Natural killer cell (primary cell): ENCODE measurements at regions not wholly inside any gene's neighbourhood (a gene's known extent, or its start where the extent isn't known, plus 50 kb on each side); places are given as distances from the start of the nearest gene placed in this dataset.

Experiments
- ATAC-seq, 3 donors: fragments of 150-1000 bp in 2 of 3; fragments of 200-7000 bp in 1 of 3; cut with Tn5 transposase; 1 replicate in 1 of 3; 2 replicates in 2 of 3; pipeline ENCODE4 v1.10.0; 2021; ENCODE audit warnings: mild to moderate bottlenecking in 2 of 3, moderate library complexity in 2 of 3
- DNase-seq, 2 donors: peaks; one replicate each; pipeline versions ENCODE4 v3.0.0 to v3.0.0-alpha.2; 2013 to 2021; ENCODE audit warnings: mixed read lengths in 1 of 2
- H3K27ac ChIP-seq: one replicate; pipeline ENCODE4 v1.5.1; 2013; ENCODE audit warnings: mild to moderate bottlenecking, low read length
- H3K27me3 ChIP-seq: one replicate; pipeline ENCODE4 v1.6.1; 2013; ENCODE audit warnings: low read length; ENCODE audit not compliant: control insufficient read depth, insufficient read depth
- H3K36me3 ChIP-seq: one replicate; pipeline ENCODE4 v1.6.1; 2013; ENCODE audit warnings: low read length; ENCODE audit not compliant: control insufficient read depth, insufficient read depth
- H3K4me1 ChIP-seq: one replicate; pipeline ENCODE4 v1.6.1; 2013; ENCODE audit warnings: low read length; ENCODE audit not compliant: control insufficient read depth, insufficient read depth
- H3K4me3 ChIP-seq: one replicate; pipeline ENCODE4 v1.5.1; 2013; ENCODE audit warnings: low read length
- H3K9me3 ChIP-seq: one replicate; pipeline ENCODE4 v1.6.1; 2013; ENCODE audit warnings: low read length; ENCODE audit not compliant: control insufficient read depth, insufficient read depth
- H3K27ac Mint-ChIP-seq, 2 donors: one replicate each; pipeline ENCODE4 v1.8.0; 2022; ENCODE audit warnings: mild to moderate bottlenecking in 2 of 2, mixed read lengths in 2 of 2, moderate library complexity in 1 of 2
- H3K27me3 Mint-ChIP-seq, 2 donors: one replicate each; pipeline ENCODE4 v1.8.0; 2022; ENCODE audit warnings: low read depth in 2 of 2, mixed read lengths in 2 of 2
- H3K36me3 Mint-ChIP-seq: one replicate; pipeline ENCODE4 v1.8.0; 2022; ENCODE audit warnings: mixed read lengths
- H3K4me1 Mint-ChIP-seq, 2 donors: one replicate each; pipeline ENCODE4 v1.8.0; 2022; ENCODE audit warnings: mixed read lengths in 2 of 2
- H3K4me3 Mint-ChIP-seq: one replicate; pipeline ENCODE4 v1.8.0; 2022; ENCODE audit warnings: mild to moderate bottlenecking, moderate library complexity, mixed read lengths
- H3K9me3 Mint-ChIP-seq, 2 donors: one replicate each; pipeline ENCODE4 v1.8.0; 2022; ENCODE audit warnings: mixed read lengths in 2 of 2
- WGBS: methylation state at CpG from one replicate; pipeline ENCODE4 v1.1.7; 2013; ENCODE audit warnings: missing lambda C conversion rate; ENCODE audit not compliant: insufficient coverage; 5-methylcytosine and 5-hydroxymethylcytosine counted together
- intact Hi-C: fragments of 100-400 bp; cut with micrococcal nuclease; formaldehyde crosslinking; loops from one replicate; pipeline ENCODE4 v1.14.2; 2022
- TF ChIP-seq, protein P1 (sequence below): fragments of 200-600 bp; IDR thresholded peaks from one replicate; pipeline ENCODE4 v1.8.0; 2022; ENCODE audit warnings: antibody characterized with exemption

DNA sequence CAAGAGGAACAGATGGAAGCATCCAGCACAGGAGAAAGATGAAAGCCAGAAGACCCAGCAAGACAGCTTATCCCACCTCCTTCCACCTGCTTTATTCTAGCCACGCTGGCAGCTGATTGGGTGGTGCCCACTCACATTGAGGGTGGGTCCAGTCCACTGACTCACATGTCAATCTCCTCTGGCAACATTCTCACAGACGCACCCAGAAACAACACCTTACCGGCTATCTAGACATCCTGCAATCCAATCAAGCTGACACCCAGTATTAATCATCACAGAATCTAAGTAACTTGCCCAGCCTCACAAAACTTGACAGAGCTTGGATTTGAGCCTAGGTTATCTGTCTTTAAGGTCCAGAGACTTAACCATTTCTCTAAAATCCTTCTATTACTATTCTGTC, 208.9 kb downstream of the PAH start:
- H3K9me3 ChIP-seq: no peaks in the 10 kb centered on the region
- no peaks in the 10 kb centered on the region for H3K36me3 ChIP-seq
- H3K4me1 ChIP-seq: no peaks in the 10 kb centered on the region
- DNase-seq (no peak), ATAC-seq (no peak)
- 75% methylated on average over 3 of the region's 3 CpGs for WGBS
- H3K27ac Mint-ChIP-seq: no peak overlapping the region
- H3K36me3 Mint-ChIP-seq: no peaks in the 10 kb centered on the region
- intact Hi-C loops: no loop called here
- H3K27me3 Mint-ChIP-seq: peaks cover 0 to 14% of the 10 kb centered on the region in 2 donors
- TF ChIP-seq, protein P1, sequence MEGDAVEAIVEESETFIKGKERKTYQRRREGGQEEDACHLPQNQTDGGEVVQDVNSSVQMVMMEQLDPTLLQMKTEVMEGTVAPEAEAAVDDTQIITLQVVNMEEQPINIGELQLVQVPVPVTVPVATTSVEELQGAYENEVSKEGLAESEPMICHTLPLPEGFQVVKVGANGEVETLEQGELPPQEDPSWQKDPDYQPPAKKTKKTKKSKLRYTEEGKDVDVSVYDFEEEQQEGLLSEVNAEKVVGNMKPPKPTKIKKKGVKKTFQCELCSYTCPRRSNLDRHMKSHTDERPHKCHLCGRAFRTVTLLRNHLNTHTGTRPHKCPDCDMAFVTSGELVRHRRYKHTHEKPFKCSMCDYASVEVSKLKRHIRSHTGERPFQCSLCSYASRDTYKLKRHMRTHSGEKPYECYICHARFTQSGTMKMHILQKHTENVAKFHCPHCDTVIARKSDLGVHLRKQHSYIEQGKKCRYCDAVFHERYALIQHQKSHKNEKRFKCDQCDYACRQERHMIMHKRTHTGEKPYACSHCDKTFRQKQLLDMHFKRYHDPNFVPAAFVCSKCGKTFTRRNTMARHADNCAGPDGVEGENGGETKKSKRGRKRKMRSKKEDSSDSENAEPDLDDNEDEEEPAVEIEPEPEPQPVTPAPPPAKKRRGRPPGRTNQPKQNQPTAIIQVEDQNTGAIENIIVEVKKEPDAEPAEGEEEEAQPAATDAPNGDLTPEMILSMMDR: no peak
- H3K27ac ChIP-seq: no peak overlapping the region
- no peaks in the 10 kb centered on the region for H3K9me3 Mint-ChIP-seq
- no peak overlapping the region for H3K4me3 ChIP-seq
- H3K4me3 Mint-ChIP-seq: no peak overlapping the region
- no peaks in the 10 kb centered on the region for H3K4me1 Mint-ChIP-seq
- no peaks in the 10 kb centered on the region for H3K27me3 ChIP-seq

DNA sequence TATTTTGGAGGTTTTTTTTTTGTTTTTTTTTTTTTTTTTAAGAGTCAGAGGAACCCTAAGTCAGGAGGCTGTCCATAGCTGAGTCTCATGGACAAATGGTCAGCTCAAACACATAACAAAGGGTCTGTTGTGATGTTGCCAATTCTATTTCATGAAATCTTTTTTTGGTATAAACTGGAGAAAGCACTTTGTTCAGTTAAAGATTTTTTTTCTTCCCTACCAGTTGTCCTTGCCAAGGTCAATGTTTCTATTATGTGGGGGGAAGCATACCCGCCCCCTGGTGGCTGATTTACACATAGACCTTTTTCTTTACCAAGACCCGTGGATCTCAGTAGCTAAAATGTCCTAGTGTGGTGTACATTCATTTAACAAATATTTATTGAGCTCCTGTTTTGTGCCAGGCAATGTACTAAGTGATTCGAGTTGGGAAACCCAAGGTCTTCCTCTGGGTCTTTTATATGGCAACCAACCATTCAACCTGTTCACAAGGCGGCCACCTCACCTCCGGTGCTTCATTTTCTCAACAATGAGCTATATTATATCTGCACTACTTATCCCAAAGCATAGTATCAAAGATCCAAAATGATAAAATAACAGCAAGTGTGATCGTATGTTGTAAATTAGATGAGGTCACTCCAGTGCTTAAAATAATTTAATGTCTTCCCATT, 214.5 kb downstream of the PAH start:
- 50% methylated on average over 2 of the region's 6 CpGs for WGBS
- intact Hi-C loops: no loop called here
- H3K27ac Mint-ChIP-seq: no peak overlapping the region

DNA sequence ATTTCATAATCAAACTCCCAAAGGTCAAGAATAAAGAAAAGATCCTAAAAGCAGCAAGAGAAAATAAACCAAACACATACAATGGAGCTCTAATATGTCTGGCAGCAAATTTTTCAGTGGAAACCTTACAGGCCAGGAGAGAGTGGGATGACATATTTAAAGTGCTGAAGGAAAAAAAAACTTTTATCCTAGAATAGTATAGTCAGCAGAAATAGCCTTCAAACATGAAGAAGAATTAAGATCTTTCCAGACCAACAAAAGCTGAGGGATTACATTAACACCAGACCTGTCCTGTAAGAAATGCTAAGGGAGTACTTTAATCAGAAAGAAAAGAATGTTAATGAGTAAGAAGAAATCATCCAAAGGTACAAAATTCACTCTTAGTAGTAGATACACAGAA, 215.7 kb upstream of the IGF1 start:
- Histone ChIP-seq H3K9me3 (peaks cover 4% of the 10 kb centered on the region), H3K27me3 (no peaks in the 10 kb centered on the region), H3K36me3 (no peaks in the 10 kb centered on the region), H3K4me1 (no peaks in the 10 kb centered on the region), H3K4me3 (no peak overlapping the region), H3K27ac (no peak overlapping the region)
- TF ChIP-seq, protein P1: no peak
- no peaks in the 10 kb centered on the region for H3K36me3 Mint-ChIP-seq
- H3K9me3 Mint-ChIP-seq: peaks cover 6 to 7% of the 10 kb centered on the region in 2 donors
- peaks cover 5 to 15% of the 10 kb centered on the region in 2 donors for H3K27me3 Mint-ChIP-seq
- DNase-seq (no peak), ATAC-seq (no peak)
- H3K4me3 Mint-ChIP-seq: no peak overlapping the region
- no peak overlapping the region for H3K27ac Mint-ChIP-seq
- intact Hi-C loops: no loop called here
- H3K4me1 Mint-ChIP-seq: no peaks in the 10 kb centered on the region

More for the DNA sequence above, 214.5 kb downstream of the PAH start:
- H3K4me3 Mint-ChIP-seq: no peak overlapping the region
- H3K27ac ChIP-seq: no peak overlapping the region
- TF ChIP-seq, protein P1: peak; percentile 42
- no peak for ATAC-seq
- no peaks in the 10 kb centered on the region for H3K27me3 ChIP-seq
- H3K27me3 Mint-ChIP-seq: peaks cover 0 to 6% of the 10 kb centered on the region in 2 donors
- DNase-seq: peak in 1 of 2 donors; percentile 45
- H3K4me1 ChIP-seq: no peaks in the 10 kb centered on the region
- no peaks in the 10 kb centered on the region for H3K9me3 ChIP-seq
- H3K9me3 Mint-ChIP-seq: no peaks in the 10 kb centered on the region
- no peaks in the 10 kb centered on the region for H3K36me3 Mint-ChIP-seq
- no peaks in the 10 kb centered on the region for H3K4me1 Mint-ChIP-seq
- no peaks in the 10 kb centered on the region for H3K36me3 ChIP-seq
- no peak overlapping the region for H3K4me3 ChIP-seq

GRCh38 chr12:102694903-102695302, 214.5 kb upstream of the IGF1 start:
- peaks cover 4% of the 10 kb centered on the region for H3K9me3 ChIP-seq
- H3K4me3 Mint-ChIP-seq: no peak overlapping the region
- TF ChIP-seq, protein P1: no peak
- no peaks in the 10 kb centered on the region for H3K36me3 ChIP-seq
- WGBS: 84% methylated on average over 2 of the region's 2 CpGs
- no peak overlapping the region for H3K4me3 ChIP-seq
- no peak overlapping the region for H3K27ac ChIP-seq
- no peak for DNase-seq
- no peak overlapping the region for H3K27ac Mint-ChIP-seq
- H3K9me3 Mint-ChIP-seq: peaks cover 7% of the 10 kb centered on the region in 2 donors
- H3K27me3 Mint-ChIP-seq: peaks cover 5 to 16% of the 10 kb centered on the region in 2 donors
- H3K27me3 ChIP-seq: no peaks in the 10 kb centered on the region
- H3K4me1 Mint-ChIP-seq: no peaks in the 10 kb centered on the region
- no peaks in the 10 kb centered on the region for H3K36me3 Mint-ChIP-seq
- no peaks in the 10 kb centered on the region for H3K4me1 ChIP-seq
- intact Hi-C loops: no loop called here
- no peak for ATAC-seq
